HEK293 (cell line): ENCODE measurements at regions not wholly inside any gene's neighbourhood (a gene's known extent, or its start where the extent isn't known, plus 50 kb on each side); places are given as distances from the start of the nearest gene placed in this dataset.

Source experiments
- CTCF ChIA-PET: fragments of 350-600 bp; formaldehyde crosslinking; extraction: SDS; loops from one replicate; lab custom pipeline; 2021; ENCODE audit warnings: antibody characterized with exemption; lab: Yijun Ruan, JAX
- POLR2A ChIA-PET: fragments of 300-600 bp; formaldehyde crosslinking; extraction: SDS; loops from one replicate; lab custom pipeline; 2020; ENCODE audit warnings: antibody characterized with exemption, inconsistent platforms; lab: Yijun Ruan, JAX
- H3K27ac ChIP-seq: fragments of 200-500 bp; sonication (Bioruptor generic); 2 replicates; pipeline ENCODE4 v1.5.1; 2014; ENCODE audit warnings: low read depth, low read length, control low read depth, inconsistent platforms; ENCODE audit errors: extremely low read depth
- H3K36me3 ChIP-seq, 2 experiments: fragments of 200-500 bp in 1 of 2; sonication (Bioruptor generic) in 1 of 2; 1 replicate in 1 of 2; 2 replicates in 1 of 2; pipeline ENCODE4 v1.5.1; 2014 to 2017; ENCODE audit warnings: inconsistent platforms in 2 of 2, low read length in 2 of 2; ENCODE audit not compliant: control insufficient read depth in 2 of 2, insufficient read depth in 1 of 2
- H3K4me1 ChIP-seq: fragments of 200-500 bp; sonication (Bioruptor generic); 2 replicates; pipeline ENCODE4 v1.5.1; 2014; ENCODE audit warnings: mild to moderate bottlenecking, low read length, inconsistent platforms; ENCODE audit not compliant: control insufficient read depth, insufficient read depth
- H3K4me3 ChIP-seq: 2 replicates; pipeline ENCODE4 v1.5.1; 2011; ENCODE audit warnings: low read depth, mild to moderate bottlenecking, control low read depth, low read length, moderate library complexity
- H3K9me3 ChIP-seq: fragments of 200-500 bp; sonication (Bioruptor generic); 2 replicates; pipeline ENCODE4 v1.5.1; 2014; ENCODE audit warnings: low read depth, low read length, inconsistent platforms; ENCODE audit not compliant: control insufficient read depth, insufficient read depth
- EGR2 ChIP-seq: fragments of 450-650 bp; formaldehyde crosslinking; IDR thresholded peaks from 2 replicates; pipeline ENCODE4 v1.5.1; 2016; ENCODE audit warnings: low read depth, missing biosample characterization, missing genetic modification characterization
- IKZF3 ChIP-seq: fragments of 450-650 bp; IDR thresholded peaks from 2 replicates; pipeline ENCODE4 v1.5.0; 2018; ENCODE audit warnings: missing biosample characterization, mild to moderate bottlenecking, missing genetic modification characterization, moderate library complexity
- OVOL3 ChIP-seq: fragments of 450-650 bp; formaldehyde crosslinking; IDR thresholded peaks from 2 replicates; pipeline ENCODE4 v1.5.1; 2016; ENCODE audit warnings: missing biosample characterization, missing genetic modification characterization
- PRDM1 ChIP-seq: fragments of 450-650 bp; formaldehyde crosslinking; IDR thresholded peaks from 2 replicates; pipeline ENCODE4; 2016; ENCODE audit warnings: missing biosample characterization, missing genetic modification characterization
- RBAK ChIP-seq: fragments of 450-650 bp; formaldehyde crosslinking; IDR thresholded peaks from 2 replicates; pipeline ENCODE4 v1.5.1; 2016; ENCODE audit warnings: missing biosample characterization, missing genetic modification characterization
- SETDB1 ChIP-seq: IDR thresholded peaks from one replicate; pipeline ENCODE4 v1.6.1; 2017; ENCODE audit warnings: mild to moderate bottlenecking, low read length, moderate library complexity, mixed read lengths; ENCODE audit not compliant: insufficient read length
- YY1 ChIP-seq: fragments of 450-650 bp; formaldehyde crosslinking; IDR thresholded peaks from 2 replicates; pipeline ENCODE4 v1.5.1; 2018; ENCODE audit warnings: missing biosample characterization, missing genetic modification characterization
- ZBTB17 ChIP-seq: fragments of 450-650 bp; formaldehyde crosslinking; IDR thresholded peaks from 2 replicates; pipeline ENCODE4 v1.5.1; 2016; ENCODE audit warnings: missing biosample characterization, missing genetic modification characterization
- ZNF202 ChIP-seq: fragments of 450-650 bp; formaldehyde crosslinking; IDR thresholded peaks from 2 replicates; pipeline ENCODE4 v1.5.1; 2016; ENCODE audit warnings: missing biosample characterization, missing genetic modification characterization, borderline replicate concordance
- ZNF561 ChIP-seq: fragments of 450-650 bp; IDR thresholded peaks from 2 replicates; pipeline ENCODE4 v1.5.1; 2018; ENCODE audit warnings: missing biosample characterization, missing genetic modification characterization, borderline replicate concordance
- ZNF585B ChIP-seq: fragments of 450-650 bp; formaldehyde crosslinking; IDR thresholded peaks from 2 replicates; pipeline ENCODE4 v1.5.1; 2016; ENCODE audit warnings: missing biosample characterization, missing genetic modification characterization
- ZNF670 ChIP-seq: fragments of 450-650 bp; formaldehyde crosslinking; IDR thresholded peaks from 2 replicates; pipeline ENCODE4 v1.5.1; 2016; ENCODE audit warnings: missing biosample characterization, missing genetic modification characterization, low read depth
- ZNF701 ChIP-seq: fragments of 450-650 bp; formaldehyde crosslinking; IDR thresholded peaks from 2 replicates; pipeline ENCODE4 v1.5.1; 2016; ENCODE audit warnings: missing biosample characterization, missing genetic modification characterization
- ZNF792 ChIP-seq: fragments of 450-650 bp; formaldehyde crosslinking; IDR thresholded peaks from 2 replicates; pipeline ENCODE4 v1.5.1; 2016; ENCODE audit warnings: missing biosample characterization, missing genetic modification characterization
- TF ChIP-seq, protein P1 (sequence below): fragments of 450-650 bp; formaldehyde crosslinking; IDR thresholded peaks from 2 replicates; pipeline ENCODE4 v1.5.1; 2017; ENCODE audit warnings: missing biosample characterization, mild to moderate bottlenecking, missing genetic modification characterization, moderate library complexity
- TF ChIP-seq, protein P2 (sequence below): fragments of 450-650 bp; formaldehyde crosslinking; IDR thresholded peaks from 2 replicates; pipeline ENCODE4 v1.5.1; 2016; ENCODE audit warnings: missing biosample characterization, missing genetic modification characterization
- TF ChIP-seq, protein P3 (sequence below): fragments of 450-650 bp; formaldehyde crosslinking; IDR thresholded peaks from 2 replicates; pipeline ENCODE4 v1.5.1; 2016; ENCODE audit warnings: missing biosample characterization, missing genetic modification characterization
- TF ChIP-seq, protein P4 (sequence below): fragments of 450-650 bp; formaldehyde crosslinking; IDR thresholded peaks from 2 replicates; pipeline ENCODE4 v1.5.1; 2016; ENCODE audit warnings: missing biosample characterization, missing genetic modification characterization

DNA sequence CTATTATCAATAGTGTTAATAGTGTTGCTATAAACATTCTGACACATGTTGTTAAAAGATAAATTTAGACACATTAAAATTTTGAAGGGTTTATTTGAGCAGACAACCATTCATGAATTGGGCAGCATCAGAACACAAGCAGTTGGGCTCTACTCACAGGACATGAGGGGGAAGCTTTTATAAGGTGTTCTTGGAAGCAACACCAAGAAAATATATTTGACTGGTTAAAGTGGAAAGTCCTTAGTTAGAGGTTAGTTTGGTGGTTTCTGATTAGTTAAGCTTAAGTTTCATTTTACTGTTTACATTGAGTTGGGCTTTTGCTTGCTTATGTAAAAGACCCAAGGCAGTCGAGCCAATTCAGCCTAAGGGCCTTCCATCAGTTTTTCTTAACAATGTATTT is 220.7 kb downstream of the CD47 start (continued):
- TF ChIP-seq SETDB1 (peak; percentile 29), YY1 (no peak), PRDM1 (tag by site-specific recombination) (no peak)

DNA sequence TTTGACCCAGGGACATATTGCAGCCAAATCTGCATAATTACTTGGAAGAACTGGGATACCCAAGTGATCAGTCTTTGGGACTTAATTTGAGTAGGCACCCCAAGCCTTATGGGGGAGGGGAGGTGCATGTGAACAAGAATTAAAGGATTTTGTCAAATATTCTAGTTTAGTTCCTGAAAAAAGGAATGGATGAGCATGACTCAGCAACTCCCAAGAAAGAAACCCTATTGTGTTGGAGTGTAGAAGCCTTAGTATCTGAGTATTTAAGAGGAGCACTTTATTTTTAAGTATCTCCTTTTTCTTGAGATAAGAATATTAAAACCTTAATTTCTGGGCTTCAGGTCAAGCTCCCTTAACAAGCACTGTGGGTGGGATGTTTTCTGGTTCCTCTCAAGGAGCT is 222.4 kb downstream of the CD47 start:
- no peak overlapping the region for H3K4me3 ChIP-seq
- H3K27ac ChIP-seq = no peak overlapping the region
- no peaks in the 10 kb centered on the region for H3K36me3 ChIP-seq
- TF ChIP-seq, protein P1, sequence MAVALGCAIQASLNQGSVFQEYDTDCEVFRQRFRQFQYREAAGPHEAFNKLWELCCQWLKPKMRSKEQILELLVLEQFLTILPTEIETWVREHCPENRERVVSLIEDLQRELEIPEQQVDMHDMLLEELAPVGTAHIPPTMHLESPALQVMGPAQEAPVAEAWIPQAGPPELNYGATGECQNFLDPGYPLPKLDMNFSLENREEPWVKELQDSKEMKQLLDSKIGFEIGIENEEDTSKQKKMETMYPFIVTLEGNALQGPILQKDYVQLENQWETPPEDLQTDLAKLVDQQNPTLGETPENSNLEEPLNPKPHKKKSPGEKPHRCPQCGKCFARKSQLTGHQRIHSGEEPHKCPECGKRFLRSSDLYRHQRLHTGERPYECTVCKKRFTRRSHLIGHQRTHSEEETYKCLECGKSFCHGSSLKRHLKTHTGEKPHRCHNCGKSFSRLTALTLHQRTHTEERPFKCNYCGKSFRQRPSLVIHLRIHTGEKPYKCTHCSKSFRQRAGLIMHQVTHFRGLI = no peak
- TF ChIP-seq, protein P2, sequence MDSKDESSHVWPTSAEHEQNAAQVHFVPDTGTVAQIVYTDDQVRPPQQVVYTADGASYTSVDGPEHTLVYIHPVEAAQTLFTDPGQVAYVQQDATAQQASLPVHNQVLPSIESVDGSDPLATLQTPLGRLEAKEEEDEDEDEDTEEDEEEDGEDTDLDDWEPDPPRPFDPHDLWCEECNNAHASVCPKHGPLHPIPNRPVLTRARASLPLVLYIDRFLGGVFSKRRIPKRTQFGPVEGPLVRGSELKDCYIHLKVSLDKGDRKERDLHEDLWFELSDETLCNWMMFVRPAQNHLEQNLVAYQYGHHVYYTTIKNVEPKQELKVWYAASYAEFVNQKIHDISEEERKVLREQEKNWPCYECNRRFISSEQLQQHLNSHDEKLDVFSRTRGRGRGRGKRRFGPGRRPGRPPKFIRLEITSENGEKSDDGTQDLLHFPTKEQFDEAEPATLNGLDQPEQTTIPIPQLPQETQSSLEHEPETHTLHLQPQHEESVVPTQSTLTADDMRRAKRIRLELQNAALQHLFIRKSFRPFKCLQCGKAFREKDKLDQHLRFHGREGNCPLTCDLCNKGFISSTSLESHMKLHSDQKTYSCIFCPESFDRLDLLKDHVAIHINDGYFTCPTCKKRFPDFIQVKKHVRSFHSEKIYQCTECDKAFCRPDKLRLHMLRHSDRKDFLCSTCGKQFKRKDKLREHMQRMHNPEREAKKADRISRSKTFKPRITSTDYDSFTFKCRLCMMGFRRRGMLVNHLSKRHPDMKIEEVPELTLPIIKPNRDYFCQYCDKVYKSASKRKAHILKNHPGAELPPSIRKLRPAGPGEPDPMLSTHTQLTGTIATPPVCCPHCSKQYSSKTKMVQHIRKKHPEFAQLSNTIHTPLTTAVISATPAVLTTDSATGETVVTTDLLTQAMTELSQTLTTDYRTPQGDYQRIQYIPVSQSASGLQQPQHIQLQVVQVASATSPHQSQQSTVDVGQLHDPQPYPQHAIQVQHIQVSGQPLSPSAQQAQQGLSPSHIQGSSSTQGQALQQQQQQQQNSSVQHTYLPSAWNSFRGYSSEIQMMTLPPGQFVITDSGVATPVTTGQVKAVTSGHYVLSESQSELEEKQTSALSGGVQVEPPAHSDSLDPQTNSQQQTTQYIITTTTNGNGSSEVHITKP (tag by site-specific recombination) = no peak
- no peak for TF ChIP-seq RBAK (tag by site-specific recombination)
- no peaks in the 10 kb centered on the region; the same call in 1 of the 2 replicates for H3K4me1 ChIP-seq
- H3K9me3 ChIP-seq = no peaks in the 10 kb centered on the region
- CTCF ChIA-PET = no interaction called here
- POLR2A ChIA-PET = no interaction called here

DNA sequence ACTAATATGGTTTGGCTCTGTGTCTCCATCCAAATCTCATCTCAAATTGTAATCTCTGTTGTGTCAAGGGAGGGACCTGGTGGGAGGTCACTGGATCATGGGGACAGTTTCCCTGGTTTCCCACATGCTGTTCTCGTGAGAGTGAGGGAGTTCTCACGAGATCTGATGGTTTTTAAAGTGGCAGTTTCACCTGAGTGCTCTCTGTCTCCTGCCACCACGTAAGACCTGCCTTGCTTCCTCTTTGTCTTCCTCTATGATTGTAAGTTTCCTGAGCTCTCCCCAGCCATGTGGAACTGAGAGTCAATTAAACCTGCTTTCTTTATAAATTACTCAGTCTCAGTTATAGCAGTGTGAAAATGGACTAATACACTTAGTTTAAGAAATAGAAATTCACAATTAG is 228.9 kb downstream of the CD47 start:
- CTCF ChIA-PET = interaction anchor here (0.6 kb wide), 1 partner anchor 227 kb away, joined by 3 read pairs; no protein-coding TSS in a partner anchor
- Histone ChIP-seq H3K27ac (no peak overlapping the region), H3K4me1 (no peaks in the 10 kb centered on the region), H3K9me3 (no peaks in the 10 kb centered on the region), H3K36me3 (no peaks in the 10 kb centered on the region), H3K4me3 (no peak overlapping the region)
- no peak for TF ChIP-seq IKZF3
- no peak for TF ChIP-seq ZNF202 (tag by site-specific recombination)
- no peak for TF ChIP-seq EGR2 (tag by site-specific recombination)
- TF ChIP-seq OVOL3 = no peak
- TF ChIP-seq ZNF585B (tag by site-specific recombination) = no peak
- TF ChIP-seq ZBTB17 (tag by site-specific recombination) = no peak
- TF ChIP-seq ZNF670 = no peak
- TF ChIP-seq, protein P3, sequence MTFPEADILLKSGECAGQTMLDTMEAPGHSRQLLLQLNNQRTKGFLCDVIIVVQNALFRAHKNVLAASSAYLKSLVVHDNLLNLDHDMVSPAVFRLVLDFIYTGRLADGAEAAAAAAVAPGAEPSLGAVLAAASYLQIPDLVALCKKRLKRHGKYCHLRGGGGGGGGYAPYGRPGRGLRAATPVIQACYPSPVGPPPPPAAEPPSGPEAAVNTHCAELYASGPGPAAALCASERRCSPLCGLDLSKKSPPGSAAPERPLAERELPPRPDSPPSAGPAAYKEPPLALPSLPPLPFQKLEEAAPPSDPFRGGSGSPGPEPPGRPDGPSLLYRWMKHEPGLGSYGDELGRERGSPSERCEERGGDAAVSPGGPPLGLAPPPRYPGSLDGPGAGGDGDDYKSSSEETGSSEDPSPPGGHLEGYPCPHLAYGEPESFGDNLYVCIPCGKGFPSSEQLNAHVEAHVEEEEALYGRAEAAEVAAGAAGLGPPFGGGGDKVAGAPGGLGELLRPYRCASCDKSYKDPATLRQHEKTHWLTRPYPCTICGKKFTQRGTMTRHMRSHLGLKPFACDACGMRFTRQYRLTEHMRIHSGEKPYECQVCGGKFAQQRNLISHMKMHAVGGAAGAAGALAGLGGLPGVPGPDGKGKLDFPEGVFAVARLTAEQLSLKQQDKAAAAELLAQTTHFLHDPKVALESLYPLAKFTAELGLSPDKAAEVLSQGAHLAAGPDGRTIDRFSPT (tag by site-specific recombination) = no peak
- TF ChIP-seq, protein P4, sequence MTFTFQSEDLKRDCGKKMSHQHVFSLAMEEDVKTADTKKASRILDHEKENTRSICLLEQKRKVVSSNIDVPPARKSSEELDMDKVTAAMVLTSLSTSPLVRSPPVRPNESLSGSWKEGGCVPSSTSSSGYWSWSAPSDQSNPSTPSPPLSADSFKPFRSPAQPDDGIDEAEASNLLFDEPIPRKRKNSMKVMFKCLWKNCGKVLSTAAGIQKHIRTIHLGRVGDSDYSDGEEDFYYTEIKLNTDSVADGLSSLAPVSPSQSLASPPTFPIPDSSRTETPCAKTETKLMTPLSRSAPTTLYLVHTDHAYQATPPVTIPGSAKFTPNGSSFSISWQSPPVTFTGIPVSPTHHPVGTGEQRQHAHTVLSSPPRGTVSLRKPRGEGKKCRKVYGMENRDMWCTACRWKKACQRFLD (tag by site-specific recombination) = no peak
- TF ChIP-seq ZNF701 = no peak
- TF ChIP-seq ZNF561 (tag by site-specific recombination) = no peak
- TF ChIP-seq ZNF792 (tag by site-specific recombination) = no peak
- POLR2A ChIA-PET = no interaction called here
